SK-N-SH (cell line): ENCODE measurements at regions not wholly inside any gene's neighbourhood (a gene's known extent, or its start where the extent isn't known, plus 50 kb on each side); places are given as distances from the start of the nearest gene placed in this dataset.

Experiments
- CTCF ChIA-PET: fragments of 300-600, 350-600 bp; formaldehyde crosslinking; extraction: SDS; loops from one replicate; lab custom pipeline; 2021; lab: Yijun Ruan, JAX
- POLR2A ChIA-PET: fragments of 350-600 bp; sonication (Branson Sonifier 250); formaldehyde crosslinking; extraction: SDS; loops from one replicate; lab custom pipeline; 2020; ENCODE audit warnings: antibody characterized with exemption, inconsistent platforms; lab: Yijun Ruan, JAX
- DNase-seq: peaks from one replicate; pipeline ENCODE4 v3.0.0; 2012
- H2AFZ ChIP-seq: fragments of 200-600 bp; sonication (generic); 2 replicates; pipeline ENCODE4 v1.8.1; 2016; ENCODE audit warnings: antibody characterized with exemption, mild to moderate bottlenecking, low read depth
- H3F3A ChIP-seq: fragments of 200-600 bp; sonication (generic); replicated peaks from 2 replicates; pipeline ENCODE3; 2016; ENCODE audit warnings: antibody characterized with exemption, mild to moderate bottlenecking; ENCODE audit not compliant: insufficient read depth
- H3K27ac ChIP-seq, 2 experiments: fragments of 200-500 bp in 1 of 2; fragments of 200-600 bp in 1 of 2; sonication (Bioruptor generic) in 1 of 2; sonication (generic), shearing (Covaris generic) in 1 of 2; 2 replicates each; pipeline versions ENCODE4 v1.5.1 to v1.6.1; 2014 to 2016; ENCODE audit warnings: low read depth in 2 of 2, inconsistent platforms in 1 of 2, low read length in 1 of 2, mild to moderate bottlenecking in 1 of 2, mixed read lengths in 1 of 2
- H3K27me3 ChIP-seq: fragments of 200-600 bp; sonication (generic), shearing (Covaris generic); 2 replicates; pipeline ENCODE4 v1.6.1; 2016; ENCODE audit warnings: mixed run types; ENCODE audit not compliant: insufficient read depth
- H3K36me3 ChIP-seq, 2 experiments: fragments of 200-500 bp in 1 of 2; fragments of 200-600 bp in 1 of 2; sonication (Bioruptor generic) in 1 of 2; sonication (generic) in 1 of 2; replicated peaks in 1 of 2; 2 replicates each; pipeline versions ENCODE3 to v1.5.1; 2014 to 2016; ENCODE audit warnings: low read length in 1 of 2, mild to moderate bottlenecking in 1 of 2; ENCODE audit not compliant: insufficient read depth in 2 of 2, control insufficient read depth in 1 of 2
- H3K4me1 ChIP-seq, 2 experiments: fragments of 200-500 bp in 1 of 2; fragments of 200-600 bp in 1 of 2; sonication (Bioruptor generic) in 1 of 2; sonication (generic), shearing (Covaris generic) in 1 of 2; 2 replicates each; pipeline versions ENCODE4 v1.5.1 to v1.6.1; 2014 to 2016; ENCODE audit warnings: low read depth in 1 of 2, low read length in 1 of 2, mixed run types in 1 of 2; ENCODE audit not compliant: insufficient read depth in 2 of 2, control insufficient read depth in 1 of 2
- H3K4me2 ChIP-seq: fragments of 200-600 bp; sonication (generic), shearing (Covaris generic); 2 replicates; pipeline ENCODE4 v1.6.1; 2017; ENCODE audit warnings: mixed run types
- H3K4me3 ChIP-seq, 2 experiments: fragments of 200-500 bp in 1 of 2; fragments of 200-600 bp in 1 of 2; sonication (Bioruptor generic) in 1 of 2; sonication (generic), shearing (Covaris generic) in 1 of 2; 2 replicates each; pipeline versions ENCODE4 v1.5.1 to v1.8.1; 2014 to 2016; ENCODE audit warnings: low read depth in 2 of 2, inconsistent platforms in 1 of 2, low read length in 1 of 2, mild to moderate bottlenecking in 1 of 2, mixed read lengths in 1 of 2, moderate library complexity in 1 of 2
- H3K79me2 ChIP-seq: fragments of 200-600 bp; sonication (generic); 2 replicates; pipeline ENCODE4 v1.8.1; 2017; ENCODE audit warnings: mild to moderate bottlenecking; ENCODE audit not compliant: insufficient read depth
- H3K9ac ChIP-seq: fragments of 200-600 bp; sonication (generic); 2 replicates; pipeline ENCODE4 v1.6.1; 2017; ENCODE audit warnings: mixed run types
- H3K9me2 ChIP-seq: fragments of 200-600 bp; sonication (generic); 2 replicates; pipeline ENCODE4 v1.6.1; 2017; ENCODE audit warnings: mixed run types
- H3K9me3 ChIP-seq: fragments of 200-600 bp; sonication (generic); 2 replicates; pipeline ENCODE4 v1.6.1; 2017; ENCODE audit warnings: mixed run types, mild to moderate bottlenecking, moderate library complexity
- H4K20me1 ChIP-seq: fragments of 200-600 bp; sonication (generic); 2 replicates; pipeline ENCODE4 v1.6.1; 2017; ENCODE audit warnings: mild to moderate bottlenecking, mixed run types; ENCODE audit not compliant: insufficient read depth
- EP300 ChIP-seq, 2 experiments: IDR thresholded peaks; 2 replicates each; pipeline versions ENCODE4 v1.4.0 to v1.6.1; 2012; ENCODE audit warnings: borderline replicate concordance in 1 of 2, low read depth in 1 of 2, low read length in 1 of 2
- FOSL2 ChIP-seq: IDR thresholded peaks from 2 replicates; pipeline ENCODE4 v1.4.0; 2012; ENCODE audit warnings: low read depth, mild to moderate bottlenecking, moderate library complexity, borderline replicate concordance
- FOXJ3 ChIP-seq: sonication (generic); formaldehyde crosslinking; IDR thresholded peaks from 2 replicates; pipeline ENCODE4 v1.5.1; 2020; ENCODE audit warnings: mild to moderate bottlenecking, missing genetic modification reagents
- GATA2 ChIP-seq: sonication (generic); formaldehyde crosslinking; IDR thresholded peaks from 2 replicates; pipeline ENCODE4 v1.5.0; 2020; ENCODE audit warnings: mild to moderate bottlenecking, missing genetic modification reagents
- NFIC ChIP-seq: IDR thresholded peaks from 2 replicates; pipeline ENCODE4 v1.4.0; 2012; ENCODE audit warnings: borderline replicate concordance
- POLR2AphosphoS5 ChIP-seq: IDR thresholded peaks from 2 replicates; pipeline ENCODE4 v1.6.1; 2012; ENCODE audit warnings: low read depth, low read length
- RCOR1 ChIP-seq: fragments of 150-350 bp; IDR thresholded peaks from 2 replicates; pipeline ENCODE4 v1.6.1; 2017; ENCODE audit warnings: antibody characterized with exemption, low read length
- RFX5 ChIP-seq: IDR thresholded peaks from 2 replicates; pipeline ENCODE4 v1.6.1; 2012; ENCODE audit warnings: mild to moderate bottlenecking, improper control_type of control experiment, low read length
- RXRA ChIP-seq: IDR thresholded peaks from 2 replicates; pipeline ENCODE4 v1.4.0; 2012; ENCODE audit warnings: low read depth, mild to moderate bottlenecking, borderline replicate concordance
- SIN3A ChIP-seq: IDR thresholded peaks from 2 replicates; pipeline ENCODE4 v1.6.1; 2012; ENCODE audit warnings: low read depth, mild to moderate bottlenecking, low read length, moderate library complexity, borderline replicate concordance
- TCF12 ChIP-seq: IDR thresholded peaks from 2 replicates; pipeline ENCODE4 v1.4.0; 2012
- TEAD4 ChIP-seq: IDR thresholded peaks from 2 replicates; pipeline ENCODE4 v1.4.0; 2012; ENCODE audit warnings: mild to moderate bottlenecking, borderline replicate concordance; ENCODE audit not compliant: insufficient read depth
- YY1 ChIP-seq: IDR thresholded peaks from 2 replicates; pipeline ENCODE4 v1.4.0; 2012; ENCODE audit warnings: low read depth, mild to moderate bottlenecking
- WGBS: methylation state at CpG from one replicate; pipeline ENCODE4 v1.1.6; 2017; ENCODE audit warnings: low lambda C conversion rate; 5-methylcytosine and 5-hydroxymethylcytosine counted together
- TF ChIP-seq, protein P1 (sequence below): IDR thresholded peaks from 2 replicates; pipeline ENCODE4 v1.4.0; 2012; ENCODE audit warnings: low read depth, borderline replicate concordance
- TF ChIP-seq, protein P2 (sequence below): fragments of 150-350 bp; IDR thresholded peaks from 2 replicates; pipeline ENCODE4 v1.6.1; 2016; ENCODE audit warnings: mild to moderate bottlenecking, low read depth, low read length
- TF ChIP-seq, protein P3 (sequence below): IDR thresholded peaks from 2 replicates; pipeline ENCODE4 v1.6.1; 2012; ENCODE audit warnings: mild to moderate bottlenecking, low read depth, low read length, moderate library complexity
- TF ChIP-seq, protein P4 (sequence below): IDR thresholded peaks from 2 replicates; pipeline ENCODE4 v1.4.0; 2012; ENCODE audit warnings: low read depth, borderline replicate concordance
- TF ChIP-seq, protein P5 (sequence below): fragments of 150-350 bp; IDR thresholded peaks from 2 replicates; pipeline ENCODE4 v1.6.1; 2017; ENCODE audit warnings: antibody characterized with exemption, low read length, low read depth, borderline replicate concordance

DNA sequence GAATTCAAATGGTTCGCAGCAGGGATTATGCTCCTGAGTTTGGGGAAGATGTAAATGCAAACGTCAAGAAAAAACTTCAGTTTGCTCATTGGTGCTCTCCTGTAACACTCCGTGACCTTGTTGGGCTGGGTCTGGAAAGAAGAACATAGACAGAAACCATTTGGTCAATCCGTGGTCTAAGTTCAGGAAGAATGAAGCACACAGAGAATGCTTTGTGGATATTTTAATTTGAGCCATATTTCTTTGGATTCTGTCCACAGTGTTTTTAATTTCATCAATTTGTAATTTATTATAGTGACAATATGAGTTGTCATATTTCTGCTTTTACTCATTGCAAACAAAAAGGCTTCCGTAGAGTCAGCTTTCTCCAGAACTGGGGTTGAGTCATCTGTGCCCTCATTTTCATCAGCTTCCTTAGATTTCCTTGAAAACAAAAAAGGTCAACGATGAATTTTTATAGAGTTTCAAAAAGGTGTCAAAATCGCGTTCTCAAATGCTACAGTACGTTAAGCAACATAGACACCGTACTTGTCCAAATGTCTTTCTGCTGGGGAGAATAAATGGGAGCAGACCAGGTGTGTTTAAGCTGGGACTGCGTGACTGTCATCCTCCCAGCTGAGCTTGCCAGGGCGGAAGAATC is 606.4 kb downstream of the RNF144A start:
- WGBS = 58% methylated on average over 12 of the region's 12 CpGs
- H2AFZ ChIP-seq = no peak overlapping the region

DNA sequence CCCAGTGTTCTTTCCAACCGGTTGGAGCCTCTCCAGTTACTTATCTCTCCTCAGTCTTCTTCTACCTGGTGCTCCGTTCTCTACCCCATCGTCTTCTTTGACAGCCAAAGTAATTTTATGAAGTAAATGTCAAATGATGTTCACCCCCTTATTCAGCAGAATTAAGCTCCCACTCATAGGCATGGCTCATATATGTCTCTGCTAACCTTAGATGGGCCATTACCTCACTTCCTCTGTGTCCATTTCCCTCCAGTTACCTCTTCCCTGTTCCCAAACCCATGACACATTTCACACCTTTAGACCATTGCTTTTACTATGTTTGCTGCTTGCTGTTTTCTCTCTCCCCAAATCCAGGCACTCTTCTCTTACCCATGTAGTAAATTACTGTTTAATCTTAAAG is 607.0 kb downstream of the RNF144A start:
- WGBS = 70% methylated on average over 3 of the region's 3 CpGs
- H3K27me3 ChIP-seq = no peaks in the 10 kb centered on the region
- no peak overlapping the region for H3K4me2 ChIP-seq
- ChIA-PET POLR2A (no interaction called here), CTCF (interaction anchor here (0.5 kb wide), 1 partner anchor 97 kb away, joined by 3 read pairs; no protein-coding TSS in a partner anchor)
- no peaks in the 10 kb centered on the region for H4K20me1 ChIP-seq
- no peak for DNase-seq
- H3K9me2 ChIP-seq = no peaks in the 10 kb centered on the region
- H3K79me2 ChIP-seq = no peaks in the 10 kb centered on the region
- no peak overlapping the region for H3K9ac ChIP-seq
- no peaks in the 10 kb centered on the region for H3F3A ChIP-seq
- no peak overlapping the region for H3K4me3 ChIP-seq
- H3K4me1 ChIP-seq = peaks cover 0 to 4% of the 10 kb centered on the region in 2 experiments; a peak in 1 of 4 replicates
- no peak overlapping the region for H3K27ac ChIP-seq
- H3K36me3 ChIP-seq = no peaks in the 10 kb centered on the region
- no peaks in the 10 kb centered on the region for H3K9me3 ChIP-seq
- no peak overlapping the region for H2AFZ ChIP-seq
- TF ChIP-seq EP300 (IDR thresholded peaks at IDR 0.05; ENCODE audit: borderline replicate concordance in 1 of 2, low read depth in 1 of 2, low read length in 1 of 2) (no peak), POLR2AphosphoS5 (no peak), RXRA (no peak), FOSL2 (no peak), TCF12 (no peak), NFIC (no peak), FOXJ3 (CRISPR knock-in tag) (no peak), RFX5 (no peak), RCOR1 (no peak), SIN3A (no peak), GATA2 (no peak), YY1 (no peak), TEAD4 (no peak)
- TF ChIP-seq, protein P1, sequence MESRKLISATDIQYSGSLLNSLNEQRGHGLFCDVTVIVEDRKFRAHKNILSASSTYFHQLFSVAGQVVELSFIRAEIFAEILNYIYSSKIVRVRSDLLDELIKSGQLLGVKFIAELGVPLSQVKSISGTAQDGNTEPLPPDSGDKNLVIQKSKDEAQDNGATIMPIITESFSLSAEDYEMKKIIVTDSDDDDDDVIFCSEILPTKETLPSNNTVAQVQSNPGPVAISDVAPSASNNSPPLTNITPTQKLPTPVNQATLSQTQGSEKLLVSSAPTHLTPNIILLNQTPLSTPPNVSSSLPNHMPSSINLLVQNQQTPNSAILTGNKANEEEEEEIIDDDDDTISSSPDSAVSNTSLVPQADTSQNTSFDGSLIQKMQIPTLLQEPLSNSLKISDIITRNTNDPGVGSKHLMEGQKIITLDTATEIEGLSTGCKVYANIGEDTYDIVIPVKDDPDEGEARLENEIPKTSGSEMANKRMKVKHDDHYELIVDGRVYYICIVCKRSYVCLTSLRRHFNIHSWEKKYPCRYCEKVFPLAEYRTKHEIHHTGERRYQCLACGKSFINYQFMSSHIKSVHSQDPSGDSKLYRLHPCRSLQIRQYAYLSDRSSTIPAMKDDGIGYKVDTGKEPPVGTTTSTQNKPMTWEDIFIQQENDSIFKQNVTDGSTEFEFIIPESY = no peak
- TF ChIP-seq, protein P2, sequence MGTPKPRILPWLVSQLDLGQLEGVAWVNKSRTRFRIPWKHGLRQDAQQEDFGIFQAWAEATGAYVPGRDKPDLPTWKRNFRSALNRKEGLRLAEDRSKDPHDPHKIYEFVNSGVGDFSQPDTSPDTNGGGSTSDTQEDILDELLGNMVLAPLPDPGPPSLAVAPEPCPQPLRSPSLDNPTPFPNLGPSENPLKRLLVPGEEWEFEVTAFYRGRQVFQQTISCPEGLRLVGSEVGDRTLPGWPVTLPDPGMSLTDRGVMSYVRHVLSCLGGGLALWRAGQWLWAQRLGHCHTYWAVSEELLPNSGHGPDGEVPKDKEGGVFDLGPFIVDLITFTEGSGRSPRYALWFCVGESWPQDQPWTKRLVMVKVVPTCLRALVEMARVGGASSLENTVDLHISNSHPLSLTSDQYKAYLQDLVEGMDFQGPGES = no peak
- TF ChIP-seq, protein P3, sequence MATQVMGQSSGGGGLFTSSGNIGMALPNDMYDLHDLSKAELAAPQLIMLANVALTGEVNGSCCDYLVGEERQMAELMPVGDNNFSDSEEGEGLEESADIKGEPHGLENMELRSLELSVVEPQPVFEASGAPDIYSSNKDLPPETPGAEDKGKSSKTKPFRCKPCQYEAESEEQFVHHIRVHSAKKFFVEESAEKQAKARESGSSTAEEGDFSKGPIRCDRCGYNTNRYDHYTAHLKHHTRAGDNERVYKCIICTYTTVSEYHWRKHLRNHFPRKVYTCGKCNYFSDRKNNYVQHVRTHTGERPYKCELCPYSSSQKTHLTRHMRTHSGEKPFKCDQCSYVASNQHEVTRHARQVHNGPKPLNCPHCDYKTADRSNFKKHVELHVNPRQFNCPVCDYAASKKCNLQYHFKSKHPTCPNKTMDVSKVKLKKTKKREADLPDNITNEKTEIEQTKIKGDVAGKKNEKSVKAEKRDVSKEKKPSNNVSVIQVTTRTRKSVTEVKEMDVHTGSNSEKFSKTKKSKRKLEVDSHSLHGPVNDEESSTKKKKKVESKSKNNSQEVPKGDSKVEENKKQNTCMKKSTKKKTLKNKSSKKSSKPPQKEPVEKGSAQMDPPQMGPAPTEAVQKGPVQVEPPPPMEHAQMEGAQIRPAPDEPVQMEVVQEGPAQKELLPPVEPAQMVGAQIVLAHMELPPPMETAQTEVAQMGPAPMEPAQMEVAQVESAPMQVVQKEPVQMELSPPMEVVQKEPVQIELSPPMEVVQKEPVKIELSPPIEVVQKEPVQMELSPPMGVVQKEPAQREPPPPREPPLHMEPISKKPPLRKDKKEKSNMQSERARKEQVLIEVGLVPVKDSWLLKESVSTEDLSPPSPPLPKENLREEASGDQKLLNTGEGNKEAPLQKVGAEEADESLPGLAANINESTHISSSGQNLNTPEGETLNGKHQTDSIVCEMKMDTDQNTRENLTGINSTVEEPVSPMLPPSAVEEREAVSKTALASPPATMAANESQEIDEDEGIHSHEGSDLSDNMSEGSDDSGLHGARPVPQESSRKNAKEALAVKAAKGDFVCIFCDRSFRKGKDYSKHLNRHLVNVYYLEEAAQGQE = no peak
- TF ChIP-seq, protein P4, sequence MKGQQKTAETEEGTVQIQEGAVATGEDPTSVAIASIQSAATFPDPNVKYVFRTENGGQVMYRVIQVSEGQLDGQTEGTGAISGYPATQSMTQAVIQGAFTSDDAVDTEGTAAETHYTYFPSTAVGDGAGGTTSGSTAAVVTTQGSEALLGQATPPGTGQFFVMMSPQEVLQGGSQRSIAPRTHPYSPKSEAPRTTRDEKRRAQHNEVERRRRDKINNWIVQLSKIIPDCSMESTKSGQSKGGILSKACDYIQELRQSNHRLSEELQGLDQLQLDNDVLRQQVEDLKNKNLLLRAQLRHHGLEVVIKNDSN = no peak
- TF ChIP-seq, protein P5, sequence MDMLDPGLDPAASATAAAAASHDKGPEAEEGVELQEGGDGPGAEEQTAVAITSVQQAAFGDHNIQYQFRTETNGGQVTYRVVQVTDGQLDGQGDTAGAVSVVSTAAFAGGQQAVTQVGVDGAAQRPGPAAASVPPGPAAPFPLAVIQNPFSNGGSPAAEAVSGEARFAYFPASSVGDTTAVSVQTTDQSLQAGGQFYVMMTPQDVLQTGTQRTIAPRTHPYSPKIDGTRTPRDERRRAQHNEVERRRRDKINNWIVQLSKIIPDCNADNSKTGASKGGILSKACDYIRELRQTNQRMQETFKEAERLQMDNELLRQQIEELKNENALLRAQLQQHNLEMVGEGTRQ = no peak

More for the DNA sequence above, 606.4 kb downstream of the RNF144A start:
- no peak overlapping the region for H3K4me3 ChIP-seq
- no peaks in the 10 kb centered on the region for H3K79me2 ChIP-seq
- TF ChIP-seq TCF12 (no peak), FOSL2 (peak; percentile 20; the same call in 1 of the 2 replicates), GATA2 (no peak)
- CTCF ChIA-PET = interaction anchor here (0.5 kb wide), 1 partner anchor 97 kb away, joined by 3 read pairs; no protein-coding TSS in a partner anchor
- no peaks in the 10 kb centered on the region for H3K9me3 ChIP-seq
- H3K4me1 ChIP-seq = peaks cover 0 to 4% of the 10 kb centered on the region in 2 experiments; a peak in 1 of 4 replicates
- no peaks in the 10 kb centered on the region for H3K27me3 ChIP-seq
- POLR2A ChIA-PET = no interaction called here
- no peaks in the 10 kb centered on the region for H4K20me1 ChIP-seq
- no peaks in the 10 kb centered on the region for H3K9me2 ChIP-seq
- no peak overlapping the region for H3K27ac ChIP-seq
- DNase-seq = no peak
- H3F3A ChIP-seq = no peaks in the 10 kb centered on the region
- no peak overlapping the region for H3K9ac ChIP-seq
- no peak overlapping the region for H3K4me2 ChIP-seq
- no peaks in the 10 kb centered on the region for H3K36me3 ChIP-seq
